Neural cell (in vitro differentiated cells): ENCODE measurements at regions not wholly inside any gene's neighbourhood (a gene's known extent, or its start where the extent isn't known, plus 50 kb on each side); places are given as distances from the start of the nearest gene placed in this dataset.

Experiments used
- H2AFZ ChIP-seq: fragments of 200-600, 300-800 bp; sonication (generic), shearing (Covaris generic); 2 replicates; pipeline ENCODE4 v1.6.0; 2014; ENCODE audit warnings: low read depth, mild to moderate bottlenecking, antibody characterized with exemption, low read length, moderate library complexity
- H3F3A ChIP-seq: fragments of 200-600 bp; shearing (Covaris generic); 2 replicates; pipeline ENCODE4 v1.6.1; 2016; ENCODE audit warnings: mild to moderate bottlenecking, moderate library complexity, mixed read lengths, antibody characterized with exemption, low read length; ENCODE audit not compliant: insufficient read depth, poor library complexity, severe bottlenecking
- H3K27ac ChIP-seq: fragments of 200-600, 300-800 bp; sonication (generic), shearing (Covaris generic); 2 replicates; pipeline ENCODE4 v1.5.1; 2014; ENCODE audit warnings: mild to moderate bottlenecking, low read length, moderate library complexity
- H3K27me3 ChIP-seq: fragments of 300-800, 200-600 bp; sonication (generic), shearing (Covaris generic); 2 replicates; pipeline ENCODE4 v1.6.0; 2014; ENCODE audit warnings: mild to moderate bottlenecking, low read depth, low read length, moderate library complexity; ENCODE audit not compliant: insufficient read depth
- H3K36me3 ChIP-seq: fragments of 300-800, 200-600 bp; sonication (generic), shearing (Covaris generic); 2 replicates; pipeline ENCODE4 v1.5.1; 2014; ENCODE audit warnings: mild to moderate bottlenecking, antibody characterized with exemption, low read length, moderate library complexity; ENCODE audit not compliant: insufficient read depth
- H3K4me2 ChIP-seq: fragments of 300-800, 200-600 bp; sonication (generic), shearing (Covaris generic); 2 replicates; pipeline ENCODE4 v1.6.0; 2014; ENCODE audit warnings: mild to moderate bottlenecking, low read length
- H3K4me3 ChIP-seq: fragments of 300-800, 200-600 bp; sonication (generic), shearing (Covaris generic); 2 replicates; pipeline ENCODE4 v1.5.1; 2014; ENCODE audit warnings: mild to moderate bottlenecking, low read length, moderate library complexity
- H3K79me2 ChIP-seq: fragments of 200-600 bp; shearing (Covaris generic); replicated peaks from 2 replicates; pipeline ENCODE4 v1.6.0; 2014; ENCODE audit warnings: mild to moderate bottlenecking, low read length, moderate library complexity; ENCODE audit not compliant: insufficient read depth
- H3K9ac ChIP-seq: fragments of 300-800, 200-600 bp; sonication (generic), shearing (Covaris generic); 2 replicates; pipeline ENCODE4 v1.6.1; 2016; ENCODE audit warnings: mild to moderate bottlenecking, low read length, mixed read lengths
- H3K9me2 ChIP-seq: fragments of 200-600 bp; shearing (Covaris generic); 2 replicates; pipeline ENCODE4 v1.6.1; 2016; ENCODE audit warnings: mild to moderate bottlenecking, low read length, mixed read lengths; ENCODE audit not compliant: insufficient read depth
- H3K9me3 ChIP-seq: fragments of 200-600, 300-800 bp; sonication (generic), shearing (Covaris generic); 2 replicates; pipeline ENCODE4 v1.6.1; 2016; ENCODE audit warnings: mild to moderate bottlenecking, mixed run types, low read length, moderate library complexity, mixed read lengths
- H4K20me1 ChIP-seq: fragments of 200-600 bp; shearing (Covaris generic); 2 replicates; pipeline ENCODE4 v1.6.1; 2016; ENCODE audit warnings: mild to moderate bottlenecking, mixed run types; ENCODE audit not compliant: insufficient read depth
- EP300 ChIP-seq: fragments of 450-650 bp; conservative IDR thresholded peaks from 2 replicates; pipeline ENCODE4 v1.6.1; 2014; ENCODE audit warnings: antibody characterized with exemption, mild to moderate bottlenecking, moderate library complexity; ENCODE audit not compliant: poor library complexity, severe bottlenecking
- EZH2 ChIP-seq: fragments of 200-600, 300-800 bp; shearing (Covaris generic), sonication (generic); IDR thresholded peaks from 2 replicates; pipeline ENCODE4 v1.6.1; 2014; ENCODE audit warnings: antibody characterized with exemption, low read length, borderline replicate concordance, mild to moderate bottlenecking; ENCODE audit not compliant: insufficient read depth, poor library complexity, severe bottlenecking
- MXI1 ChIP-seq: fragments of 450-650 bp; conservative IDR thresholded peaks from 2 replicates; pipeline ENCODE4 v1.6.1; 2014; ENCODE audit warnings: antibody characterized with exemption, mild to moderate bottlenecking; ENCODE audit not compliant: poor library complexity, severe bottlenecking
- POLR2AphosphoS5 ChIP-seq: IDR thresholded peaks from 2 replicates; pipeline ENCODE4 v1.6.1; 2012
- RAD21 ChIP-seq: fragments of 450-650 bp; conservative IDR thresholded peaks from 2 replicates; pipeline ENCODE4 v1.6.1; 2014; ENCODE audit warnings: antibody characterized with exemption, mild to moderate bottlenecking, moderate library complexity
- SMC3 ChIP-seq: fragments of 450-650 bp; conservative IDR thresholded peaks from 2 replicates; pipeline ENCODE4 v1.6.1; 2014; ENCODE audit warnings: antibody characterized with exemption, mild to moderate bottlenecking, moderate library complexity; ENCODE audit not compliant: poor library complexity
- TAF1 ChIP-seq: IDR thresholded peaks from 2 replicates; pipeline ENCODE4 v1.6.1; 2012; ENCODE audit warnings: low read depth
- TF ChIP-seq, protein P1 (sequence below): IDR thresholded peaks from 2 replicates; pipeline ENCODE4 v1.6.1; 2012; ENCODE audit warnings: borderline replicate concordance
- TF ChIP-seq, protein P2 (sequence below): fragments of 450-650 bp; IDR thresholded peaks from 2 replicates; pipeline ENCODE4 v1.5.1; 2014; ENCODE audit warnings: antibody characterized with exemption, mild to moderate bottlenecking, moderate library complexity; ENCODE audit not compliant: poor library complexity, severe bottlenecking

DNA sequence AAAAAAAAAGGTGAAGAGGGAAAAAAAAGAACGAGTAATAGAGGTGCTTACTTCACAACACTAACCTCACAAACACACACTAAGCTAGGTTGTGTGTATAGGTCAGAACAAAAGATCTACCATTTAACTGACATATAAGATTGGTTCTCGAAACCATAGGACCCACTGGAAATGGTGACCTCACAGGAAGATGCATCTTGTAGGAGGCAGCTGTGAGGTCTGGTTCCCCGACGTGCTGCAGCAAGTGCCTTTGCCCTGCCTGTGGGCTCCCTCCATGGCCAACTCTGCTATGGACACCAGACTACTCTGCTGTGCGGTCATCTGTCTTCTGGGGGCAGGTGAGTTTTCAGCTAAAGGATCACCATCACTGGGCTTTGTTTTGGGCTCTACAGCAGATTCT is 133.8 kb upstream of the PRSS1 start:
- TF ChIP-seq EP300 (no peak), EZH2 (no peak), MXI1 (no peak), RAD21 (no peak), SMC3 (no peak), POLR2AphosphoS5 (no peak), TAF1 (no peak)
- TF ChIP-seq, protein P1, sequence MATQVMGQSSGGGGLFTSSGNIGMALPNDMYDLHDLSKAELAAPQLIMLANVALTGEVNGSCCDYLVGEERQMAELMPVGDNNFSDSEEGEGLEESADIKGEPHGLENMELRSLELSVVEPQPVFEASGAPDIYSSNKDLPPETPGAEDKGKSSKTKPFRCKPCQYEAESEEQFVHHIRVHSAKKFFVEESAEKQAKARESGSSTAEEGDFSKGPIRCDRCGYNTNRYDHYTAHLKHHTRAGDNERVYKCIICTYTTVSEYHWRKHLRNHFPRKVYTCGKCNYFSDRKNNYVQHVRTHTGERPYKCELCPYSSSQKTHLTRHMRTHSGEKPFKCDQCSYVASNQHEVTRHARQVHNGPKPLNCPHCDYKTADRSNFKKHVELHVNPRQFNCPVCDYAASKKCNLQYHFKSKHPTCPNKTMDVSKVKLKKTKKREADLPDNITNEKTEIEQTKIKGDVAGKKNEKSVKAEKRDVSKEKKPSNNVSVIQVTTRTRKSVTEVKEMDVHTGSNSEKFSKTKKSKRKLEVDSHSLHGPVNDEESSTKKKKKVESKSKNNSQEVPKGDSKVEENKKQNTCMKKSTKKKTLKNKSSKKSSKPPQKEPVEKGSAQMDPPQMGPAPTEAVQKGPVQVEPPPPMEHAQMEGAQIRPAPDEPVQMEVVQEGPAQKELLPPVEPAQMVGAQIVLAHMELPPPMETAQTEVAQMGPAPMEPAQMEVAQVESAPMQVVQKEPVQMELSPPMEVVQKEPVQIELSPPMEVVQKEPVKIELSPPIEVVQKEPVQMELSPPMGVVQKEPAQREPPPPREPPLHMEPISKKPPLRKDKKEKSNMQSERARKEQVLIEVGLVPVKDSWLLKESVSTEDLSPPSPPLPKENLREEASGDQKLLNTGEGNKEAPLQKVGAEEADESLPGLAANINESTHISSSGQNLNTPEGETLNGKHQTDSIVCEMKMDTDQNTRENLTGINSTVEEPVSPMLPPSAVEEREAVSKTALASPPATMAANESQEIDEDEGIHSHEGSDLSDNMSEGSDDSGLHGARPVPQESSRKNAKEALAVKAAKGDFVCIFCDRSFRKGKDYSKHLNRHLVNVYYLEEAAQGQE, result no peak
- TF ChIP-seq, protein P2, sequence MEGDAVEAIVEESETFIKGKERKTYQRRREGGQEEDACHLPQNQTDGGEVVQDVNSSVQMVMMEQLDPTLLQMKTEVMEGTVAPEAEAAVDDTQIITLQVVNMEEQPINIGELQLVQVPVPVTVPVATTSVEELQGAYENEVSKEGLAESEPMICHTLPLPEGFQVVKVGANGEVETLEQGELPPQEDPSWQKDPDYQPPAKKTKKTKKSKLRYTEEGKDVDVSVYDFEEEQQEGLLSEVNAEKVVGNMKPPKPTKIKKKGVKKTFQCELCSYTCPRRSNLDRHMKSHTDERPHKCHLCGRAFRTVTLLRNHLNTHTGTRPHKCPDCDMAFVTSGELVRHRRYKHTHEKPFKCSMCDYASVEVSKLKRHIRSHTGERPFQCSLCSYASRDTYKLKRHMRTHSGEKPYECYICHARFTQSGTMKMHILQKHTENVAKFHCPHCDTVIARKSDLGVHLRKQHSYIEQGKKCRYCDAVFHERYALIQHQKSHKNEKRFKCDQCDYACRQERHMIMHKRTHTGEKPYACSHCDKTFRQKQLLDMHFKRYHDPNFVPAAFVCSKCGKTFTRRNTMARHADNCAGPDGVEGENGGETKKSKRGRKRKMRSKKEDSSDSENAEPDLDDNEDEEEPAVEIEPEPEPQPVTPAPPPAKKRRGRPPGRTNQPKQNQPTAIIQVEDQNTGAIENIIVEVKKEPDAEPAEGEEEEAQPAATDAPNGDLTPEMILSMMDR, result no peak
- Histone ChIP-seq H4K20me1 (no peaks in the 10 kb centered on the region), H3K4me3 (no peak overlapping the region), H3K79me2 (no peaks in the 10 kb centered on the region), H3K4me2 (no peak overlapping the region), H3K27ac (no peak overlapping the region), H3K9ac (no peak overlapping the region), H2AFZ (no peak overlapping the region), H3K36me3 (no peaks in the 10 kb centered on the region), H3K27me3 (no peaks in the 10 kb centered on the region), H3F3A (no peaks in the 10 kb centered on the region), H3K9me2 (no peaks in the 10 kb centered on the region), H3K9me3 (no peaks in the 10 kb centered on the region)

- no peak overlapping the region for H3K4me2 ChIP-seq
- H3K9ac ChIP-seq, result no peak overlapping the region
- no peak overlapping the region for H2AFZ ChIP-seq
- H3F3A ChIP-seq, result no peaks in the 10 kb centered on the region
- H3K27ac ChIP-seq, result no peak overlapping the region
- H3K79me2 ChIP-seq, result no peaks in the 10 kb centered on the region
- H3K9me3 ChIP-seq, result no peaks in the 10 kb centered on the region
- TF ChIP-seq, protein P1, result no peak
- no peaks in the 10 kb centered on the region for H4K20me1 ChIP-seq
- H3K27me3 ChIP-seq, result no peaks in the 10 kb centered on the region
- H3K4me3 ChIP-seq, result no peak overlapping the region
- no peaks in the 10 kb centered on the region for H3K9me2 ChIP-seq
- no peaks in the 10 kb centered on the region for H3K36me3 ChIP-seq
These were observed 135.2 kb upstream of the PRSS1 start for GRCh38 chr7:142614116-142614515.
